PFSK-1 (cell line): ENCODE measurements at regions not wholly inside any gene's neighbourhood (a gene's known extent, or its start where the extent isn't known, plus 50 kb on each side); places are given as distances from the start of the nearest gene placed in this dataset.

Experiments
- POLR2AphosphoS5 ChIP-seq: IDR thresholded peaks from 2 replicates; pipeline ENCODE4 v1.6.1; 2012; ENCODE audit warnings: low read depth, mild to moderate bottlenecking, control low read depth, low read length, moderate library complexity
- REST ChIP-seq, 2 experiments: IDR thresholded peaks; 2 replicates each; pipeline versions ENCODE4 v1.6.1 to v1.8.0; 2011 to 2012; ENCODE audit warnings: low read depth in 2 of 2, low read length in 2 of 2, control low read depth in 1 of 2, inconsistent platforms in 1 of 2, mild to moderate bottlenecking in 1 of 2, moderate library complexity in 1 of 2; ENCODE audit not compliant: insufficient read depth in 1 of 2
- SIN3A ChIP-seq: IDR thresholded peaks from 2 replicates; pipeline ENCODE4 v1.6.1; 2012; ENCODE audit warnings: mild to moderate bottlenecking, low read length, moderate library complexity, borderline replicate concordance; ENCODE audit not compliant: insufficient read depth

GRCh38 chr20:51945881-51946280, 143.6 kb upstream of the SALL4 start:
- no peak for TF ChIP-seq REST (IDR thresholded peaks at IDR 0.05; ENCODE audit: insufficient read depth in 1 of 2, low read depth in 2 of 2, low read length in 2 of 2)
- no peak for TF ChIP-seq POLR2AphosphoS5
- TF ChIP-seq SIN3A = no peak
